NCI-H2227 (cell line): ENCODE measurements at regions not wholly inside any gene's neighbourhood (a gene's known extent, or its start where the extent isn't known, plus 50 kb on each side); places are given as distances from the start of the nearest gene placed in this dataset.
"Not testable (repeated sequence)": the region's sequence is repeated elsewhere in the genome, so short reads cannot be mapped to it uniquely, and the experiment has no call there.

Experiments
- DNase-seq: peaks from one replicate; lab custom pipeline; 2025; ENCODE audit not compliant: unreplicated experiment; lab: John Stamatoyannopoulos, UW

DNA sequence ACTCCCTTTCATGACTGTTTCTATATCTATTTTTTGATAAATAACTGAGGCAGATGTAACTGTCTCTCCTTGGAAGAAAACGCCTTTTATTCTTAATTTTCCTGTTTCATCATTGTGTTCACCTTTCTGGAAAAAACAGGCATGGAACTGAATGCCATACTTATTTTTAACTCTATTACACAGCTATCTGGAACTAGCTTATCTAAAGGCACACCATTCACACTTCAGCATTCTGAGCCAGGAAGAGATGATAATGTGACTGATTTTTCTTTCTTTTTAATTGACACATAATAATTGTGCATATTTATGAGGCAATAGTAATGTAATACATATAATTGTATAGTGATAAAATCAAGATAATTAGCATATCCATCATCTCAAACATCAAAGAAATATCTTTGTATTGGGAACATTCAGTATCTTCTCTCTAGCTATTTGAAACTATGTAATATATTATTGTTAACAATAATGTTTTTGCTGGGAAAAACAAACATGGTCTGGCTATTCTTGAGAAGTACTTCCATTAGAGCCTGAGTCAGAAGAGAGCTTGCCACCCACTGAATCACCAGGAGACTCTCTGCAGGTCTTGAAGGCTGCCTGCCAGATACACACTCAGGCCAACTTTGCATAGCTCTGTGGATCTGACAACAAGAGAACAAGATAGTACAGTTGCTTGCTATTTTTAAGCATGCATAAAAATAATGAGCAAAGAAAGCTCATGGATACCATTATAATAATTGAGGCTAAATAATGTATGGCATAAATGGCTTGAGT, 501.0 kb upstream of the EDIL3 start:
- no peak for DNase-seq

DNA sequence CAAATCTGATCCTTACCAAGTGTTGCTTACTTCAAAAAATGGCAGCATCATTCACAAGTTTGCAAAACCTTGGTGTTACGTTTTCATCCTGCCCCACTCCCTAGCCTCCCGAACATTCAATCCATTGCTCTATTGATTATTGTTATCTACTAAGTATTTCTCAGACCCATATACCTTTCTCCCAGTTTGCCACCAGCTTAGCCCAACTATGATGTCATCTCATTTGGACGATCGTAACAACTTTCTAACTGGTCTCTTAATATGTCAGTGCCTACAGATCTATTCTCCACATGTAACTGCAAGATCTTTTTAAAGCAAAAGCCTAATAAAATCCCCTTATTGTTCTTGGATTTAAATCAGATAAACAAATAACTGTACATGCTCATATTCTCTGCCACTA, 497.1 kb upstream of the EDIL3 start:
- no peak for DNase-seq

DNA sequence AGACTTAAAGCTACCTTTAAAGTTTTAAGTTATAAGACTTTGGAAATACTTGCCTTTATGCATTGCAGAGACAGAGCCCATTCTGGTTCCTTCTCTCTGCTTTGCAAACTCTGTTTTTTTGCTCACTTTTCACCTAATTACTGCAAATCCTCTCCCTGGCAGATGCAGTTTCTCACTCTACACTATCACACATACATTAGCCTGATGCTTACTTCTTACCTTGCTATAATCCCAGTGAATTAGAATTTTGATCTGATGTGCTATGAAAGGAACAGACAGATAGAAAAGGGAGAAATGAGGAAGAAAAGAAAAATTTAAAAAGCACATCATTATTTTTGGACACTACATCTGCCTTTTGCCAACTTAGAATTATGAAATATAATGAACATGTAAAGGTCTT, 489.5 kb upstream of the EDIL3 start:
- no peak for DNase-seq

DNA sequence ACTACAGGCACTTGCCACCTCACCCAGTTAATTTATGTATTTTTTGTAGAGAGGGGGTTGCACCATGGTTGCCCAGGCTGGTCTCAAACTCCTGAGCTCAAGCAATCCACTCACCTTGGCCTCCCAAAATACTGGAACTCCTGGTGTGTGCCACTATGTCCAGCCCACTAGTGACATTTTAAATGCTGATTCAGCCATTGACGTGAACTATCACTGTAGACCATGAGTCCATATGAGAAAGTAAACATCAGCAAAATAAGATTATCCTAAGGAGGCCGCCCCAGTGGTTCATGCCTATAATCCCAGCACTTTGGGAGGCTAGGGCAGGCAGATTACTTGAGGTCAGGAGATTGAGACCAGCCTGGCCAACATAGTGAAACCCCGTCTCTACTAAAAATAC, 488.1 kb upstream of the EDIL3 start:
- DNase-seq, result no peak

DNA sequence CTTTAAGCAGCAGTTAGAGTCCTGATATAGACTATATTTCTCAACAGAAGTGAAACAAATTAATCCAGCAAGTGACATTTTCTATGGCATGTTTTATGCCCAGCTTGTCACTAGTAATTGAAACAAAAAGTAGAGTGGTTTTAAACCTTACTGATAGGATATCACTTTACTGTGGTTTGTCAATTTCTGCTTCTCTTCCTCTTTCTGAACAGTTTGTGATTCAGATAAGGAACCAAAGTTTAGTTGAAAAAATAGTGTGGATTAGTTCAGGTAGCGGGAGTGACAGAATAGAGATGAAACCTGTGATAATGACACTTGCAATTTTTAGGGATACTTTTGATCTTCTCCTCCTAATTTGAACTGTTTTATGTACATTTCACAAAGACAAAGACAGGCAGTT, 485.7 kb upstream of the EDIL3 start:
- no peak for DNase-seq

DNA sequence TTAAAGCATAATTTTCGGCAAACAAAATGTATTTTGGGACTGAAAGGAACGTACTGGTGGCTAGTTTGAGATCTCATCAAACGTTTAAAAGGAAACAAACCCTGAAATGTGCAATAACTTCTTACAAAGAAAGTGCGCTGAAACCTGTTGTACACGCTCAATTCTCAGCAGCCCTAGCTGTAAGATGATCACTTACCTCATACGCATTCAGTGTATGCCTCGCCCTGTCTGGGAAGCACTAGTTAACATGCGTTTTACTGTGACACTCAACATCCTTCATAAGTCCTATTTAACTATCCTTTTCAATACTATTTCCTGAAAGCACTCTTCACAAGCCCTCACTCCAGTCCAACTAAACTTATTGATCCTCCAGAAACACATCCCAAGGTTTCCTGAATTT, 485.0 kb upstream of the EDIL3 start:
- no peak for DNase-seq

DNA sequence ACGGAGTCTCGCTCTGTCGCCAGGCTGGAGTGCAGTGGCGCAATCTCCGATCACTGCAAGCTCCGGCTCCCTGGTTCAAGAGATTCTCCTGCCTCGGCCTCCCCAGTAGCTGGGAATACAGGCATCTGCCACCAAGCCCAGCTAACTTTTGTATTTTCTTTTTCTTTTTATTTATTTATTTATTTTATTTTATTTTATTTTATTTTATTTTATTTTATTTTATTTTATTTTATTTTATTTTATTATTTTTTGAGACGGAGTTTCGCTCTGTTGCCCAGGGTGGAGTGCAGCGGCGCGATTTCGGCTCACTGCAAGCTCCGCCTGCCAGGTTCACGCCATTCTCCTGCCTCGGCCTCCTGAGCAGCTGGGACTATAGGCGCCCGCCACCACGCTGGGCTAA, 479.3 kb upstream of the EDIL3 start:
- not testable (repeated sequence) for DNase-seq

DNA sequence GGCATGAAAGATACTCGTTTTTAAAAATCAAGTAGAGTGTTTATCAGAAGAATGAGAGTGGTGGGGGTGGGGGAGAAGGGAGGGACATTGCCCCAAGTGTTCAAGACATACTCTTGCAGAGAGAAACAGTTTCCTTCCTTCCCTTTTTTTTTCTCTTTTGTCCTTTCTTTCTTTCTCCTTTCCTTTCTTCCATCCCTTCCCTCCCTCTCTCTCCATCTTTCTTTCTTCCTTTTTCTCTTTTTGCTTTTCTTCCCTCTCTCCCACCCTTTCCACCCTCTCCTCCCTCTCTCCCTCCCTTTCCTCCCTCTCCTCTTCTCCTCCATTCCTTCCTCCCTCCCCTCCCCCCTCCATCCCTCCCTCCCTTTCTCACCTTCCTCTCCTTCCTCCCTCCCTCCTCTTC, 478.3 kb upstream of the EDIL3 start:
- no peak for DNase-seq

DNA sequence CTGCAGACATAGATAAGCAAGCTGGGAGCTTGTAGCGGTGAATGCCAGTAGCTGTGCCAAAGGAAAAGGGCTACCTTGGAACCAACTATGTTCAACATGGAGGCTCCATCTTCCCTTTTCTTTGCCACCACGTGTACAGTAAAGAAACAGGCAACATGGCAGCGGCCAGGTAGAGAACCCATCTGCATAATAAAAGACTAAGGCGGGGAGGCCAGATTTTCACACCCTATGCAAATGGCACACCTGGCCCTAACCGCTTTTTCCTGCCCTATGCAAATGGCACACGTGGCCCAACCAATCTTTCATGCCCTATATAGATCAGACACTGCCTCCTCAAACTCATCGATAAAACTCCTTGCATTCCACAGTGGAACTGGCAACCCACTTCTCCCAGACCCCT, 477.5 kb upstream of the EDIL3 start:
- DNase-seq, result no peak

DNA sequence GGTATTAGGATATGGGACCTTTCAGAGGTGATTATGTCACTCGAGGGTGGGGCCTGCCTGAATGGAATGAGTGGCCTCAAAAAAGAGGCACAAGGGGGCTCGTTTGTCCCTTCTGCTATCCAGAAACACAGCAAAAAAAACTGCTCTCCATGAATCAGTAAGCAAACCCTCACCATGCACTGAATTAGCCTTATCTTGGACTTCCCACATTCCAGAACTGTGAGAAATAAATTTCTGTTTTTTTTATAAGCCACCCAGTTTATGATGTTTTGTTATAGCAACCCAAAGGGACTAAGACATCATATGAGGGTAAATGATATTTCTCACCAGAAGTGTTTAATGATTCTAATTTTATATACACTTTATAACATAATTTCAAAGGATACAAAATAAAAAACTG, 476.6 kb upstream of the EDIL3 start:
- no peak for DNase-seq

DNA sequence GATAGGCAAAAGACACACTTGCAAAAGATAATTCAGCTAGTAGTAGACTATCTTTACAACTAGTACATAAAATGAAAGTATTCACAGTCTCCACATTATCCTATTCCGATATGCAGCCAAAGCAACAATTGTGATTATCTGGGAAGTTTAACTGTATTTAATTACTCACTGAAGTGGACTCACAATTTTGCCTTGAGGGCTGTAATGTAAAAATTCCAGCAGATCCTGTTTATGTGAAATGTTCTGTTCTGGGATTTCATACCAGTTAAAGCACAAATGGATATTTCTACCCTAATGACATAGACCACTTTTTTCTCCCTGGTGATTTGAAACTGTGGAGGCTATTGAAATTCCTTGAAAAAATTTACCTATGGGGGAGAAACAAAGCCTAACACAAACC, 474.4 kb upstream of the EDIL3 start:
- no peak for DNase-seq

DNA sequence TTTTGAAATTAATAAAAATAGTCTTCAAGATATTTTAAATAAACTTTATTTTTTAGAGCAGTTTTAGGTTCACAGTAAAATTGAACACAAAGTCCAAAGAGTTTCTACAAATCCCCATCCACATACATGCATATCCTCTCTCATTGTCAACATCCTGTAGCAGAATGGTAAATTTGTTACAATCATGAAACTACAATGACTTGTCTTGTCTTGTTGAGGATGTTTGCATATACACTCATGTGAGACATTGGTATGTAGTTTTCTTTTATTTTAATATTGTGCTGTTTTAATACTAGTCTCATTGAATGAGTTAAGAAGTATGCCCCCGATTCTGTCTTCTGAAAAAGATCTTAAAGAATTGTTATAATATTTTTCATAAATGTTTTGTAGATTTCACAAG, 447.0 kb upstream of the EDIL3 start:
- no peak for DNase-seq

DNA sequence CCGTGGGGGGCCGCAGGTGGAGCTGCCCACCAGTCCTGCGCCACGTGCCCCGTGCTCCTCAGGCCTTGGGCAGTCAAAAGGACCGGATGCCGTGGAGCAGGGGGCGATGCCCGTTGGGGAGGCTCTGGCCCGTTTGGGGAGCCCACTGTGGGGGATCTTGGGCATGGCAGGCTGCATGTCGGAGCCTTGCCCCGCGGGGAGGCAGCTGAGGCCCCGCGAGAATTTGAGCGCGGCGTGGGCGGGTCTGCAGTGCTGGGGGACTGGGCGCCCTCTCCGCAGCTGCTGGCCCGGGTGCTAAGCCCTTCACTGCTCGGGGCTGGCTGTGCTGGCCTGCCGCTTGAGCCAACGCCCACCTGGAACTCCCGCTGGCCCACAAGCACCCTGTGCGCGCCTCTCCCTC, 445.6 kb upstream of the EDIL3 start:
- no peak for DNase-seq

DNA sequence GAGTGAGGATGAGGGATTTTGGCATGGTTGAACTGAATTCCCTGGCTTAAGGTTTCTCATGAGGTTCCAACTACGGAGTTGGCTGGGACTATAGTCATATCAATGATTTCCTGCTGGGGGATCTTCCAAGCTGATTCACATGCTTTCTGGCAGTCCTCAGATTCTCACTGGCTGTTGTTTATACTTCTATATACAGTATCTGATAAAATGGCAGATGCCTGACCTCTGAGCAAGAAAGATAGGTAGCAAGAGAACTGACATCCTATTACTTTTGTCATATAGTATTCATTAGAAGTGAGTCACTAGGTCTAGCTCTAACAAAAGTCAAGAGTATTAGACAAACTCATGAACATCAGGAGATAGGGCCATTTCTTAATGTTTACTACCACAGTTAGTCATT, 440.9 kb upstream of the EDIL3 start:
- DNase-seq, result no peak

DNA sequence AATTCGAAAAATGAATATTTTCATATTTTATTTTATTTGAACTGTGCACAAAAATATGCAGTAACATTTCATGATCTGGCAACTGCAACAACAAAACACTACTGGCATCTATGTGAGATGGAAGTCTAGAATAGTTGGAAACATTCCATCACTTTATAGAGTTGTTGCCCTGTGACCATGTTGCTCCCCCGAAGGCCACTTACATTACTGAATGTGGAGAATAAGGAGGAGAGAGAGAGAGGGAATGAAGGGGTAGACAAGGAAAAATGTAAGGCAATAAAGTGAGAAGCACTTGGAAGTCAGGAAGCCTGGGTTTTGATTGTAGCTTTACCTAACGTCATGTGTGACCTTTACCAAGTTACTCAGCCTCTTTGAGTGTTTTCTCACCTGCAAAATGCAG, 437.2 kb upstream of the EDIL3 start:
- no peak for DNase-seq

DNA sequence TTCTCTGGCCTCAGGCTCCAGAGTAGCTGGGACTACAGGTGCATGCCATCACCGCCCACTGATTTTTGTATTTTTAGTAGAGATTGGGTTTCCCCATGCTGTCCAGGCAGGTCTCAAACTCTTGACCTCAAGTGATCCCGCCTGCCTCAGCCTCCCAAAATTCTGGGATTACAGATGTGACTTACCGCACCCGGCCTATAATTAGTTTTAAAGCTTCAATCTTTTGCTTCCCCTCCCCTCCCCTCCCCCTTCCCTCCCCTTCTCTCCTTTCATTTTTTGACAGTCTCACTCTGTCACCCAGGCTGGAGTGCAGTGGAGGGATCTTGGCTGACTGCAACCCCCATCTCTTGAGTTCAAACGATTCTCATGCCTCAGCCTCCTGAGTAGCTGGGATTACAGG, 433.3 kb upstream of the EDIL3 start:
- no peak for DNase-seq

DNA sequence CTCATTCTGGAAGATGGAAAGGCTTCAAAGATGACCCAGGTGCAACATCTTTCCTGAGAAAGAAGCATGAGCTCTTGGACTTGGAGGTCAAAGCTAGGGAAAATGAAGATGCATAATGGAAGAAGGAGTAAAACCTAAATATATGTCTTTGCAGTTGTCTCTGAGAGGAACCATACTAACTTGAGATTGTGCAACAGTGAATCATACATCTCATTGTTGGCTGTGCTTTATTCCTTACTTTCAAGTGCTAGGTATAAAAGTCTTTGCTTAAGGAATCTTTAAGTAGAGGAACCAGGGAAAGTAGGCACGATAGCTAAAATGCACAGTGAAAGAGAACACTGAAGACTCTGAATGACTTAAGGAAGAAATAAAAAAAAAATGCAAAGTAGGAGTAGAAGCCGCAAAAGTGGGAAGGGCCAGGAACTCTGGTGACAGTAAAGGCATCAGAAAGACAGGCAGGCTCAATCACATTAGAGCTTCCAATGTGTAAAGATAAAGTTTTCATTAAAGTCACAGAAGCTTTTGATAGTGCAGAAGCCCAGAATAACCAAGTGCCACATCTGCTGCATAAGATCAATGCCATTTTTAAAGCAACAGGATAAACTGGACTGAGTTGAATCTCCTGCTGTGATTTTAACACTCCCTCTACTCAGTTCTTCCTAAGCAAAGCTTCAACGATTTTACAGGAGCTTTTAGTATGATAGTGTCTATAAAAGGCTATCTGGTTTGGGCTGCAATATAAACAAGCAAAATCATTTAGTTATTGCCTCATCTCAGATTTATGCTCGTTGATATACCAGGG, 432.3 kb upstream of the EDIL3 start:
- no peak for DNase-seq

DNA sequence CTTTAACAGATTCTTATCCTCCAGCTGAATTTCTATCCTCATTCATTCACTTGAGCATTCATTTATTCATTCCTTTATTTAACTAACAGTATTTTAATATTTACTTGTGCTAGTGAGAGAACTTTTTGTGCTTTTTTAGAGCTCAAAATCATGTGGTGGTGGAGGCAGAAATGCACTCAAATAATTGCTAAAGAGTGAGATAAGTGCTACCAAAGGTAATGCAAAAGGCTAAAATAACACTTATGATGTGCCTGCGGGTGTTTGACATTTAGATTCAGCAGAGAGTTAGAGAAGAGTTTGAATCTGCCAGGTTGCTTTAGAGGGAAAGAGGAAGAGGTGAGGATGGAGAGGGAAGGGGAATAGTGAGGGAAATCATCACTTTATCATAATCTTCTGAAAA, 431.5 kb upstream of the EDIL3 start:
- no peak for DNase-seq

DNA sequence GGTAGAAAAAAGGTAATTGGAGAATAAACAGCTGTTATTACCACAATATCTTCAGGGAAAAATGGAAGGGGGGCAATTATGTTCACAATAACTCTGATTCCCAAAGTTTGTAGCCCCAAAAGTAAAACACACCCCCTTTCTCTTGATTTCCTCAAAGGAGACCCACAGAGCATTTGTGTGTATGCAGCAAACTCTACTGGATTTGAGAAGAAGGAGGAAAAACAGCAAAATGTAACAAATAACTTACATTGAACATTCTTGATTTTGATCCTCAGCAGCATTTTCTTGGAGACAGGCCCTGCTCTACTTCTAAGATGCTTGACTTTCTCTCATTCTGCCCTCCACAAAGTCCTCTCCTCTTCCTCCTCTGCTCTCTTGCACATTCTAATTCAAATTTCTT, 420.8 kb upstream of the EDIL3 start:
- no peak for DNase-seq

DNA sequence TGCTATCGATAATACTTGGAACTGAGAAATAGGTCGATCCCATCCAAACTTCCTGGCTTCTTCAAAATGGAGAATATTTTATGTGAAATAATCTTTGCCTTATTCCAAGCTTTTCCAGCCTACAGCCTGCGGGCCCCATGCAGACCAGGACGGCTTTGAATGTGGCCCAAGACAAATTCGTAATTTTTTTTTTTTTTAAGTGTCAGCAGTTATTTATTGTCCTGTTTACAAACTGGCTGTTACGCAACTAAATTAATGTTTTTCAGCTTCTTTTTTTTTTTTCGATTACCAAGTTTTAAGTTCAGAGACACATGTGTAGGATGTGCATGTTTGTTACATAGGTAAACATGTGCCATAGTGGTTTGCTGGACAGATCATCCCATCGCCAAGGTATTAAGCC, 411.7 kb upstream of the EDIL3 start:
- no peak for DNase-seq

DNA sequence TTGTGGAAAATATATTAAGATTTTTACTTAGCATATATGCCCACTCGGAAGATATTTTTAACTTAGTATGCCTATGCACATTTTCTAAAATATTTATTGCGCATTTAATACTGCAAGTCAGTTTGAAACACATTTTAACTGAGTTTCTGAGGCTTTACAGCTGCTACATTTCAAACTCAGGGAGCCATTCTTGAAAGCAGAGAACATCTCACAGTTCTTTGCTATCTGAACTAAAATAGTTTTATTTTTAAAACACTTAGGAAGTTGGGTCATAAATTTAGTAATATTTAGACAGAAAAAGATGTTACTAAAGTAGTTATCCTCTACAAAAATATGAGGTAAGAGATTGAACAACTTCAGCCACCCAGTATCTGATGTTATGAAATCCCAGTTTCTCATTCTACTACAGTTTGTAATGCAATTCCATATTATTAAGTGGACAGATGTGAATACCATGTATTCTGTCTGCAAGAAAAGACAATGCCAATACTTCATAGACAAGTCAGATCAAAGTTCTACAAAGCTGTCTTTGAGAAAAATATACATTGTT, 409.9 kb upstream of the EDIL3 start:
- no peak for DNase-seq

DNA sequence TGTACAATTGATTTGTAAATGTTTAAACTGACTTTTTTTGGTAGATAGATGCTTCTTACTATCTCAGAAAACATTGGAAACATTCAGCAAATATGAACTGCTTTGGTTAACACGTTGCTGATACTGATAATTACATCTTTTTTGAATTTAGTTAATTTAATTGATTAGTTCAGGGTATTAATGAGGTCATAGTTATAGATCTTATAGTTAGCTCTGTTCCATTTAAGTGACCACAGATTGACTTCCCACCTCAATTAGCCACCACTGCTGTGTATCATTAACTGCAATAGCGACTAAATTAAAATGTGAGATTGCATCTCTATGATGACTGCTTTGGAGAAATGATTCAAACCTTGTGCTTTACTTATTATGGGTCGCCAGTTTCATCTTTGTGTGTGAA, 407.1 kb upstream of the EDIL3 start:
- DNase-seq, result no peak
